IMR-90 (cell line): ENCODE measurements at regions not wholly inside any gene's neighbourhood (a gene's known extent, or its start where the extent isn't known, plus 50 kb on each side); places are given as distances from the start of the nearest gene placed in this dataset.

Experiments
- ATAC-seq: fragments of 200-7000 bp; cut with Tn5 transposase; 2 replicates; pipeline ENCODE4 v1.9.1; 2020; ENCODE audit warnings: low read depth, mild to moderate bottlenecking, moderate library complexity
- BruUV-seq: library from RNA; stranded (reverse); fragments of 400-500 nt; replicated peaks from 2 replicates; lab custom pipeline; 2021; lab: Mats Ljungman, UMichigan
- CTCF ChIA-PET: fragments of 300-600 bp; formaldehyde crosslinking; extraction: SDS; loops from one replicate; lab custom pipeline; 2021; ENCODE audit warnings: antibody characterized with exemption; lab: Yijun Ruan, JAX
- POLR2A ChIA-PET: fragments of 300-600 bp; sonication (Branson Sonifier 250); formaldehyde crosslinking; loops from one replicate; lab custom pipeline; 2022; ENCODE audit warnings: antibody characterized with exemption; ENCODE audit not compliant: unreplicated experiment; lab: Charles Lee
- DNase-seq: peaks from one replicate; pipeline ENCODE4 v3.0.0; 2013
- H2AFZ ChIP-seq: replicated peaks from 2 replicates; pipeline ENCODE3; 2013; ENCODE audit warnings: low read length, mild to moderate bottlenecking; ENCODE audit not compliant: poor library complexity
- H2AK5ac ChIP-seq: 2 replicates; pipeline ENCODE4 v1.6.1; 2013; ENCODE audit warnings: low read depth, low read length, inconsistent platforms
- H2AK9ac ChIP-seq: replicated peaks from 2 replicates; pipeline ENCODE3; 2013; ENCODE audit warnings: mild to moderate bottlenecking, low read depth, low read length, moderate library complexity; ENCODE audit not compliant: poor library complexity
- H2BK120ac ChIP-seq: 2 replicates; pipeline ENCODE4 v1.6.1; 2013; ENCODE audit warnings: low read depth, low read length, inconsistent platforms
- H2BK15ac ChIP-seq: 3 replicates; pipeline ENCODE4 v1.6.1; 2013; ENCODE audit warnings: low read depth, low read length, inconsistent platforms
- H2BK20ac ChIP-seq: 2 replicates; pipeline ENCODE4 v1.6.1; 2013; ENCODE audit warnings: low read depth, mild to moderate bottlenecking, inconsistent platforms, low read length, moderate library complexity
- H2BK5ac ChIP-seq: 2 replicates; pipeline ENCODE4 v1.6.1; 2013; ENCODE audit warnings: mild to moderate bottlenecking, low read depth, low read length, inconsistent platforms; ENCODE audit not compliant: poor library complexity, severe bottlenecking
- H3K14ac ChIP-seq: replicated peaks from 2 replicates; pipeline ENCODE4 v1.6.1; 2013; ENCODE audit warnings: low read depth, low read length, inconsistent platforms
- H3K18ac ChIP-seq: 2 replicates; pipeline ENCODE4 v1.6.1; 2013; ENCODE audit warnings: low read depth, low read length, control low read depth
- H3K23ac ChIP-seq: 2 replicates; pipeline ENCODE4 v1.6.1; 2013; ENCODE audit warnings: low read depth, low read length, inconsistent platforms
- H3K27ac ChIP-seq: 2 replicates; pipeline ENCODE4 v1.5.1; 2013; ENCODE audit warnings: mild to moderate bottlenecking, control low read depth, low read length; ENCODE audit not compliant: insufficient read depth
- H3K27me3 ChIP-seq: 2 replicates; pipeline ENCODE4 v1.6.1; 2013; ENCODE audit warnings: low read length; ENCODE audit not compliant: control insufficient read depth, insufficient read depth
- H3K36me3 ChIP-seq: 2 replicates; pipeline ENCODE4 v1.6.1; 2013; ENCODE audit warnings: low read length, mixed read lengths; ENCODE audit not compliant: control insufficient read depth, insufficient read depth
- H3K4ac ChIP-seq: 2 replicates; pipeline ENCODE4 v1.6.1; 2013; ENCODE audit warnings: low read depth, low read length, inconsistent platforms
- H3K4me1 ChIP-seq: 2 replicates; pipeline ENCODE4 v1.6.1; 2013; ENCODE audit warnings: low read length, mixed read lengths; ENCODE audit not compliant: control insufficient read depth, insufficient read depth
- H3K4me2 ChIP-seq: 2 replicates; pipeline ENCODE4 v1.6.1; 2013; ENCODE audit warnings: low read depth, mild to moderate bottlenecking, control low read depth, low read length, moderate library complexity
- H3K4me3 ChIP-seq: 2 replicates; pipeline ENCODE4 v1.5.1; 2013; ENCODE audit warnings: low read depth, mild to moderate bottlenecking, control low read depth, low read length, moderate library complexity; ENCODE audit not compliant: insufficient read depth
- H3K56ac ChIP-seq: 2 replicates; pipeline ENCODE4 v1.6.1; 2013; ENCODE audit warnings: low read length, inconsistent platforms; ENCODE audit not compliant: insufficient read depth; ENCODE audit errors: extremely low read depth
- H3K79me1 ChIP-seq, 2 experiments: 2 replicates each; pipeline ENCODE4 v1.6.1; 2013; ENCODE audit warnings: low read length in 2 of 2, inconsistent platforms in 1 of 2, low read depth in 1 of 2
- H3K9ac ChIP-seq: 2 replicates; pipeline ENCODE4 v1.6.1; 2013; ENCODE audit warnings: low read depth, low read length, control low read depth
- H3K9me1 ChIP-seq: 2 replicates; pipeline ENCODE4 v1.6.1; 2013; ENCODE audit warnings: low read length, inconsistent platforms; ENCODE audit not compliant: insufficient read depth
- H3K9me3 ChIP-seq: 2 replicates; pipeline ENCODE4 v1.6.1; 2013; ENCODE audit warnings: low read length; ENCODE audit not compliant: control insufficient read depth, insufficient read depth
- H4K20me1 ChIP-seq: 2 replicates; pipeline ENCODE4 v1.6.1; 2013; ENCODE audit warnings: low read length, inconsistent platforms; ENCODE audit not compliant: insufficient read depth
- H4K5ac ChIP-seq: 2 replicates; pipeline ENCODE4 v1.6.1; 2013; ENCODE audit warnings: mild to moderate bottlenecking, low read depth, low read length, control low read depth
- H4K8ac ChIP-seq, 2 experiments: 2 replicates each; pipeline ENCODE4 v1.6.1; 2013; ENCODE audit warnings: low read depth in 2 of 2, low read length in 2 of 2, control low read depth in 1 of 2, inconsistent platforms in 1 of 2
- H4K91ac ChIP-seq: 2 replicates; pipeline ENCODE4 v1.6.1; 2013; ENCODE audit warnings: low read depth, low read length, inconsistent platforms; ENCODE audit not compliant: insufficient read depth
- BHLHE40 ChIP-seq: fragments of 150-350 bp; IDR thresholded peaks from 2 replicates; pipeline ENCODE4 v1.6.1; 2016; ENCODE audit warnings: mild to moderate bottlenecking, low read depth, low read length
- CEBPB ChIP-seq: IDR thresholded peaks from 2 replicates; pipeline ENCODE4 v1.6.1; 2012; ENCODE audit warnings: low read depth, low read length, improper control_type of control experiment
- CHD1 ChIP-seq: IDR thresholded peaks from 2 replicates; pipeline ENCODE4 v1.6.1; 2012; ENCODE audit warnings: low read depth, low read length, improper control_type of control experiment
- FOS ChIP-seq: fragments of 150-350 bp; IDR thresholded peaks from 2 replicates; pipeline ENCODE4 v1.6.1; 2016; ENCODE audit warnings: low read depth, low read length
- MAFK ChIP-seq: IDR thresholded peaks from 2 replicates; pipeline ENCODE4 v1.6.1; 2012; ENCODE audit warnings: low read depth, low read length, improper control_type of control experiment
- MAZ ChIP-seq: IDR thresholded peaks from 2 replicates; pipeline ENCODE4 v1.6.1; 2012; ENCODE audit warnings: low read depth, mild to moderate bottlenecking, low read length, improper control_type of control experiment, moderate library complexity, borderline replicate concordance
- MXI1 ChIP-seq: IDR thresholded peaks from 2 replicates; pipeline ENCODE4 v1.6.1; 2012; ENCODE audit warnings: low read depth, mild to moderate bottlenecking, low read length, moderate library complexity, borderline replicate concordance
- NFE2L2 ChIP-seq: fragments of 150-350 bp; IDR thresholded peaks from 2 replicates; pipeline ENCODE4 v1.6.1; 2016; ENCODE audit warnings: low read depth, mild to moderate bottlenecking, low read length
- POLR2A ChIP-seq: IDR thresholded peaks from 2 replicates; pipeline ENCODE4 v1.6.1; 2012; ENCODE audit warnings: mild to moderate bottlenecking, low read depth, low read length
- RAD21 ChIP-seq: IDR thresholded peaks from 2 replicates; pipeline ENCODE4 v1.6.1; 2012; ENCODE audit warnings: low read length, improper control_type of control experiment
- RCOR1 ChIP-seq: IDR thresholded peaks from 2 replicates; pipeline ENCODE4 v1.6.1; 2012; ENCODE audit warnings: mild to moderate bottlenecking, low read length, improper control_type of control experiment; ENCODE audit not compliant: insufficient replicate concordance
- RFX5 ChIP-seq: IDR thresholded peaks from 2 replicates; pipeline ENCODE4 v1.8.0; 2012; ENCODE audit warnings: low read depth, mild to moderate bottlenecking, low read length, moderate library complexity
- SMC3 ChIP-seq: fragments of 150-350 bp; IDR thresholded peaks from 2 replicates; pipeline ENCODE4 v1.6.1; 2016; ENCODE audit warnings: low read depth, mild to moderate bottlenecking, antibody characterized with exemption, low read length, moderate library complexity
- USF2 ChIP-seq: fragments of 150-350 bp; IDR thresholded peaks from 2 replicates; pipeline ENCODE4 v1.6.1; 2017; ENCODE audit warnings: mild to moderate bottlenecking, antibody characterized with exemption, low read length, low read depth
- WGBS, 2 experiments: methylation state at CpG; one replicate each; pipeline versions ENCODE4 v1.1.5 to v1.1.7; 2013; ENCODE audit warnings: missing lambda C conversion rate in 2 of 2; ENCODE audit not compliant: insufficient read length in 1 of 2; ENCODE audit errors: extremely low coverage in 2 of 2; 5-methylcytosine and 5-hydroxymethylcytosine counted together
- dilution Hi-C: fragments of 300-500 bp; cut with HindIII; formaldehyde crosslinking; loops from one replicate; pipeline ENCODE4 v1.14.3; 2018; ENCODE audit warnings: low sequenced_read_pairs; ENCODE audit not compliant: unreplicated experiment
- in situ Hi-C: fragments of 300-500 bp; cut with MboI; formaldehyde crosslinking; loops from 3 replicates; pipeline ENCODE4 v1.14.3; 2019; ENCODE audit warnings: low sequenced_read_pairs, inconsistent platforms, mixed read lengths
- intact Hi-C: fragments of 100-400 bp; cut with micrococcal nuclease; formaldehyde crosslinking; loops from 2 replicates; pipeline ENCODE4 v1.10.0; 2022
- TF ChIP-seq, protein P1 (sequence below): conservative IDR thresholded peaks from 2 replicates; pipeline ENCODE4 v1.5.1; 2012; ENCODE audit warnings: mild to moderate bottlenecking, low read depth, low read length, improper control_type of control experiment
- TF ChIP-seq, protein P2 (sequence below): fragments of 150-350 bp; IDR thresholded peaks from 2 replicates; pipeline ENCODE4 v1.6.1; 2016; ENCODE audit warnings: low read depth, mild to moderate bottlenecking, low read length, moderate library complexity, borderline replicate concordance

GRCh38 chr3:73866846-73867245, 242.1 kb upstream of the PDZRN3 start:
- no peak overlapping the region for H2AK9ac ChIP-seq
- no peak overlapping the region for H2BK15ac ChIP-seq
- no peak overlapping the region for H2AFZ ChIP-seq
- H3K23ac ChIP-seq = no peak overlapping the region
- no peak overlapping the region for H2BK20ac ChIP-seq
- no peak overlapping the region for H4K91ac ChIP-seq
- no peaks in the 10 kb centered on the region for H3K4me1 ChIP-seq
- no peak overlapping the region for H3K18ac ChIP-seq
- H3K79me1 ChIP-seq = no peaks in the 10 kb centered on the region
- TF ChIP-seq MXI1 = no peak
- no peak for TF ChIP-seq BHLHE40
- no peak for TF ChIP-seq FOS
- no peak for TF ChIP-seq SMC3
- TF ChIP-seq MAZ = no peak
- TF ChIP-seq POLR2A = no peak
- no peak for TF ChIP-seq RCOR1
- no peak for TF ChIP-seq NFE2L2
- TF ChIP-seq, protein P1, sequence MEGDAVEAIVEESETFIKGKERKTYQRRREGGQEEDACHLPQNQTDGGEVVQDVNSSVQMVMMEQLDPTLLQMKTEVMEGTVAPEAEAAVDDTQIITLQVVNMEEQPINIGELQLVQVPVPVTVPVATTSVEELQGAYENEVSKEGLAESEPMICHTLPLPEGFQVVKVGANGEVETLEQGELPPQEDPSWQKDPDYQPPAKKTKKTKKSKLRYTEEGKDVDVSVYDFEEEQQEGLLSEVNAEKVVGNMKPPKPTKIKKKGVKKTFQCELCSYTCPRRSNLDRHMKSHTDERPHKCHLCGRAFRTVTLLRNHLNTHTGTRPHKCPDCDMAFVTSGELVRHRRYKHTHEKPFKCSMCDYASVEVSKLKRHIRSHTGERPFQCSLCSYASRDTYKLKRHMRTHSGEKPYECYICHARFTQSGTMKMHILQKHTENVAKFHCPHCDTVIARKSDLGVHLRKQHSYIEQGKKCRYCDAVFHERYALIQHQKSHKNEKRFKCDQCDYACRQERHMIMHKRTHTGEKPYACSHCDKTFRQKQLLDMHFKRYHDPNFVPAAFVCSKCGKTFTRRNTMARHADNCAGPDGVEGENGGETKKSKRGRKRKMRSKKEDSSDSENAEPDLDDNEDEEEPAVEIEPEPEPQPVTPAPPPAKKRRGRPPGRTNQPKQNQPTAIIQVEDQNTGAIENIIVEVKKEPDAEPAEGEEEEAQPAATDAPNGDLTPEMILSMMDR = no peak
- TF ChIP-seq RFX5 = no peak
- no peak for TF ChIP-seq USF2
- TF ChIP-seq CHD1 = no peak
- TF ChIP-seq, protein P2, sequence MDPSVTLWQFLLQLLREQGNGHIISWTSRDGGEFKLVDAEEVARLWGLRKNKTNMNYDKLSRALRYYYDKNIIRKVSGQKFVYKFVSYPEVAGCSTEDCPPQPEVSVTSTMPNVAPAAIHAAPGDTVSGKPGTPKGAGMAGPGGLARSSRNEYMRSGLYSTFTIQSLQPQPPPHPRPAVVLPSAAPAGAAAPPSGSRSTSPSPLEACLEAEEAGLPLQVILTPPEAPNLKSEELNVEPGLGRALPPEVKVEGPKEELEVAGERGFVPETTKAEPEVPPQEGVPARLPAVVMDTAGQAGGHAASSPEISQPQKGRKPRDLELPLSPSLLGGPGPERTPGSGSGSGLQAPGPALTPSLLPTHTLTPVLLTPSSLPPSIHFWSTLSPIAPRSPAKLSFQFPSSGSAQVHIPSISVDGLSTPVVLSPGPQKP = no peak
- no peak for TF ChIP-seq RAD21
- no peak for TF ChIP-seq CEBPB
- no peak for TF ChIP-seq MAFK
- H3K9ac ChIP-seq = no peak overlapping the region
- WGBS, 2 experiments = no CpG with 5 or more reads among the region's 2 CpGs
- BruUV-seq = no TSS peak
- no peak overlapping the region for H2BK120ac ChIP-seq
- ATAC-seq = no peak
- ChIA-PET POLR2A (no interaction called here), CTCF (interaction anchor here (0.6 kb wide), 1 partner anchor 277 kb away, joined by 3 read pairs; no protein-coding TSS in a partner anchor)
- DNase-seq = no peak
- H3K4ac ChIP-seq = no peak overlapping the region
- H2BK5ac ChIP-seq = no peak overlapping the region
- H3K14ac ChIP-seq = no peak overlapping the region
- H3K27ac ChIP-seq = no peak overlapping the region
- dilution Hi-C loops = no loop called here
- intact Hi-C loops = loop anchor here (5.0 kb wide), 2 partner anchors 360 to 1135 kb away; no protein-coding TSS in a partner anchor
- H2AK5ac ChIP-seq = no peak overlapping the region
- H3K36me3 ChIP-seq = no peaks in the 10 kb centered on the region
- no peaks in the 10 kb centered on the region for H3K9me3 ChIP-seq
- no peaks in the 10 kb centered on the region for H4K20me1 ChIP-seq
- in situ Hi-C loops = no loop called here
- H3K9me1 ChIP-seq = no peaks in the 10 kb centered on the region
- H4K5ac ChIP-seq = no peak overlapping the region
- H4K8ac ChIP-seq = no peak overlapping the region
- no peak overlapping the region for H3K4me3 ChIP-seq
- H3K4me2 ChIP-seq = no peak overlapping the region
- 0 out of 2 replicates have a peak, but pooled peaks cover 2% of the 10 kb centered on the region for H3K27me3 ChIP-seq
- H3K56ac ChIP-seq = no peak overlapping the region
